Memory B cell (primary cell): ENCODE measurements at regions not wholly inside any gene's neighbourhood (a gene's known extent, or its start where the extent isn't known, plus 50 kb on each side); places are given as distances from the start of the nearest gene placed in this dataset.

Source experiments
- ATAC-seq: fragments of 150-1000 bp; cut with Tn5 transposase; 2 replicates; pipeline ENCODE4 v1.10.0; 2021; ENCODE audit warnings: low read depth, mild to moderate bottlenecking, moderate library complexity
- DNase-seq, 2 donors: peaks; one replicate each; pipeline ENCODE4 v3.0.0; 2022; ENCODE audit warnings: low spot score in 2 of 2
- H3K27ac Mint-ChIP-seq: one replicate; pipeline ENCODE4 v1.8.0; 2022; ENCODE audit warnings: mild to moderate bottlenecking, moderate library complexity, mixed read lengths
- H3K27me3 Mint-ChIP-seq: one replicate; pipeline ENCODE4 v1.8.0; 2022; ENCODE audit warnings: mixed read lengths
- H3K36me3 Mint-ChIP-seq: one replicate; pipeline ENCODE4 v1.8.0; 2022; ENCODE audit warnings: mild to moderate bottlenecking, mixed read lengths
- H3K4me1 Mint-ChIP-seq: one replicate; pipeline ENCODE4 v1.8.0; 2022; ENCODE audit warnings: mixed read lengths
- H3K4me3 Mint-ChIP-seq: one replicate; pipeline ENCODE4 v1.8.0; 2022; ENCODE audit warnings: mild to moderate bottlenecking, moderate library complexity, mixed read lengths
- H3K9me3 Mint-ChIP-seq: one replicate; pipeline ENCODE4 v1.8.0; 2022; ENCODE audit warnings: mixed read lengths

DNA sequence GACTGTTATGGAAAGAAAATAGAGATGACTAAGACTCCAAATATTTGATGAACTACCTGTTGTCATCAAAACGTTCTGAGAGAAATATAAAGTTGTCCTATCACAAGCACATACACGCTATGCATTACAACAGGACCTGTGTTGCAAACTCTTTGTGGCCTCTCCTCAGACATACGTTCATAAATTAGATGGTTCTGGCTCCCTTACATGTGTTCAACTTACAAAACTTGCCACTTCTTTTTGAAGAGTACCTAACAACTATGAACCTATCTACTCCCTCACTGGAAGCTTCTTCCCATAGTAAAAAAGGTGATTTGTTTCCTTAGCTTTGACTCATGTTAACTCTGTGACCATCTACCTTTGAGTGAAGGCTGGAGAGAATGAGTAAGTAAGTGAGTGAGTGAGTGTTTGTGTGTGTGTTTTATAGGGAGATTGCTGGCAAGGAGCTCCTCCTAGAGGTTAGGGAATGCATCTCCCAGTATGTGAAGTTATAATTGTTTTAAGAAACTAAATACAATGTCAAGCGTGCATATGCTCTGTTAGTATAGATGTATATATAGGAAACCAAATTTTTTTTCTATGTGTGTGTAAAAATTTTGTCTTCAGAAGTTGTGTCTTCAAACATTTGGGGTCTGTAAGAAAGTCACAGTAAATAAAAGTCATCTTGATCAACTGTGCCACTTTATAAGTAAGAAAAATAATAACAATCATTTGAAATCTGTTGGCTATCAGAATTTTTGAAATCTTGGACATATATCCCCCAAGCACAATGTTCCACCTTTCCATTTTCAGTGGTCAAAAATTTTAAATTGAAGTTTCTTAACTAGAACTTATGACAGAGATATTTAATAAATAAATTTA is 1211.1 kb upstream of the GJE1 start:
- no peaks in the 10 kb centered on the region for H3K27me3 Mint-ChIP-seq
- H3K9me3 Mint-ChIP-seq = no peaks in the 10 kb centered on the region
- DNase-seq (no peak), ATAC-seq (no peak)
- H3K27ac Mint-ChIP-seq = no peak overlapping the region
- no peak overlapping the region for H3K4me3 Mint-ChIP-seq
- no peaks in the 10 kb centered on the region for H3K4me1 Mint-ChIP-seq
- no peaks in the 10 kb centered on the region for H3K36me3 Mint-ChIP-seq

- H3K36me3 Mint-ChIP-seq = no peaks in the 10 kb centered on the region
- no peak for DNase-seq
- ATAC-seq = no peak
- no peak overlapping the region for H3K27ac Mint-ChIP-seq
- H3K4me3 Mint-ChIP-seq = no peak overlapping the region
- H3K4me1 Mint-ChIP-seq = no peaks in the 10 kb centered on the region
- no peaks in the 10 kb centered on the region for H3K27me3 Mint-ChIP-seq
- no peaks in the 10 kb centered on the region for H3K9me3 Mint-ChIP-seq
These were observed 1214.8 kb upstream of the GJE1 start for GRCh38 chr6:140917911-140918310.

DNA sequence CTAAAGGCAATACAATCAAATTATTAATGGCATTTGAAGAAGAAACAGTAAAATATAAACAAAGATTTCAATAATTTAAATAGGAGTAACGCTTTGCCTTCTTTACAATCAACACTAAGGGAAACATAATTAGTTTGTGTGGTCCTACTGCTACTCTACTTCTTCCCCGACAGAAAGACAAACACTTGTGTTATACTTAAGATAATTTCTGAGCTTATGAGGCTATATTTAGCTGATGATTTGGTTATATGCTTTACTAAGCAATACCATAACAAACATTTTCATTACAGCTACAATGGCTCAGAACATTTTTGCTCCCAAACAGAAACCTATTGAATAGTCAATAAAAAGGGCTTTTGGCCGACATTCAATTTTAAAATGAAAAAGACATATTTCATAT is 1217.2 kb upstream of the GJE1 start:
- no peaks in the 10 kb centered on the region for H3K36me3 Mint-ChIP-seq
- H3K27ac Mint-ChIP-seq = no peak overlapping the region
- no peaks in the 10 kb centered on the region for H3K4me1 Mint-ChIP-seq
- H3K27me3 Mint-ChIP-seq = no peaks in the 10 kb centered on the region
- H3K9me3 Mint-ChIP-seq = no peaks in the 10 kb centered on the region
- H3K4me3 Mint-ChIP-seq = no peak overlapping the region
- no peak for DNase-seq
- no peak for ATAC-seq

DNA sequence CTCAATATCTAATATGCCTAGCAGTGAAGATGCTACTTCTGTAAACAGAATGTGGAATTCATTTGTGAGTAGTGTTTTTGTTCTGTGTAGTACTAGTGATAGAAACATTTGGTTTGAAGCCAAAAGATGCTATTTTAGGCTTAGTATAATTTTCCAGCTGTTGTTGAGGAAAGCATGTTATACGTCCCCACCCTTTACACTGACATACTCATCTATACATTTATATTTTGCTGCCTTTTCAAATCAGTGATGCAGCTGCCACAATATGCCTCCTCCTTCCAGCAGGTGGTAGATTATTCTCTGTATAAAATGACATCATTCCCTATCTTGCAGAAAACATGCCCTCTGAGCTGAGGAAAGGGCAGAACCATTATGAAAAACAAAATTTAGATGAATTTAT is 1217.6 kb upstream of the GJE1 start:
- Mint-ChIP-seq H3K4me1 (no peaks in the 10 kb centered on the region), H3K27me3 (no peaks in the 10 kb centered on the region), H3K4me3 (no peak overlapping the region), H3K36me3 (no peaks in the 10 kb centered on the region), H3K27ac (no peak overlapping the region), H3K9me3 (no peaks in the 10 kb centered on the region)
- no peak for DNase-seq
- ATAC-seq = no peak

DNA sequence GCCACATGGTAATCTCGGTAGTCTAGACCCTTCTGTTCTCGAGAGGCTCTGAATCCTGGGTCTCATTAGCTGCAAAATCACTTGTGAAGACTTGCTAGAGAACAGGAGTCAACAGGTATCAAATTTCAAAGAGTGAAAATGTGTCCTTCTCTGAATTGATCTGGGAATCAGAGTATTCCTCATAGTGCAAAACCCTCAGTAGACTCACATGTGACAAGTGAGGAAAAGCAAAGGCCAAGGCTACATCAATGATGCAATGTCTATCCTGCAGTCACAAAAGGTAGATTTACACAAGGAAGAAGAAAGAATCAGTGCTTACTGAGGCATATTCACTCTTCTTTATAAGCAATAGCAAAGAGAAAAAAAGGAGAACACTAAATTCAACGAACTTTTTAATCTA is 1220.0 kb upstream of the GJE1 start:
- no peak for ATAC-seq
- Mint-ChIP-seq H3K4me3 (no peak overlapping the region), H3K9me3 (no peaks in the 10 kb centered on the region), H3K27me3 (no peaks in the 10 kb centered on the region), H3K4me1 (no peaks in the 10 kb centered on the region), H3K27ac (no peak overlapping the region), H3K36me3 (no peaks in the 10 kb centered on the region)
- no peak for DNase-seq

DNA sequence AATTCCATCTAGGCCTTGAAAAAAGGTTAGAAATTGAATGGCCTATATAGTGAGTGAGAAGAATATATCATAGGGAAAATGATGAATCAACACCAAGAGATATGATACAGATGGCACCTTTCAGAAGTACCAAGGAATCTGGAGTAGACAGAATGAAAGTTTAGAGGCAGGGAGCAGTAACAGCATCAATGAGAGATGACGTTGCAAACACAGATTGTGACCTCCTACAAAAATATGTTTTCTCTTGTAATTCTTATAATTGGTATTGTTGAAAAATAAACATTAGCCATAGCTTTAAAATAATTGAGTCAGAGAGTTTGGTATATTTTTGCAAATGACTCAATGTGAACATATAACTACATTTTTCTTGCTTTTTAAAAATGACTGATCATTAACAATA is 1223.1 kb upstream of the GJE1 start:
- Mint-ChIP-seq H3K4me1 (no peaks in the 10 kb centered on the region), H3K27ac (no peak overlapping the region), H3K36me3 (no peaks in the 10 kb centered on the region), H3K4me3 (no peak overlapping the region), H3K9me3 (no peaks in the 10 kb centered on the region), H3K27me3 (no peaks in the 10 kb centered on the region)
- ATAC-seq = no peak
- no peak for DNase-seq

DNA sequence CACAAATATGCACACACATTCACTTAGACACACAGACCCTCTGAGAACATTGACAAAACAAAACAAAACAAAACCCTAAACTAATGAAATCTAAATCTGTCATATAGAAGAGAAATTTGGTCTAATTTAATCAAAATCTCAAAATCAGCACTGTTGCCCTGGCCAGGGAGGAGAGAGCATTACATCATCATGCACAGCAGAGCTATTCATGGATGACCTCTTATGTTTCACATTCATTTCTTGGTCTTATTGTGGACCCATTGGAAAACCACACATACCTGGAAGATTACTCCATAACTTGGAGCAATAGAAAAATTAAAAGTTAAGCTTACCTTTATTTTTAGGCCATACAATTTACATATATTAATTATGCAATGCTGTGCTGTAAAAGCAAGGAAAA is 1223.6 kb upstream of the GJE1 start:
- Mint-ChIP-seq H3K4me1 (no peaks in the 10 kb centered on the region), H3K4me3 (no peak overlapping the region), H3K36me3 (no peaks in the 10 kb centered on the region), H3K27ac (no peak overlapping the region), H3K27me3 (no peaks in the 10 kb centered on the region), H3K9me3 (no peaks in the 10 kb centered on the region)
- no peak for ATAC-seq
- DNase-seq = no peak

DNA sequence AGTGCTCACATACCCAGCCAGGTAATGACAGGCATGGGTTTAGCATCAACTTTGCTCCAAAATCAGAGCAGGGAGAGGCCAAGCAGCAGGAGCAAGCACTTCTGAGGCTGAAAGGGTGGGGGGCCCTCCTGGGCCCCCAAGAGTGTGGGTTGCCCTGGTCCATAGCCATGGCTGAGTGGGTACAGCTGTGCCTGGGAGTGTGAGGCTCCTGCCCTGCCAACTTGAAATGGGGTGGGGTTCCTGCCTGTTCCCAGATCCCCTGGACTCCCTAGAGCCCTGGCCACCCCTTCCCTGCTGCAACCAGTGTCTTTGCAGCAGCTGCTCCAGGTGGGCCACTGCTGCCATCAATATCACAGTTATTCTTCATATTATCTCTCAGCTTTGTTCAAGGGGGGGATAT is 1224.2 kb upstream of the GJE1 start:
- Mint-ChIP-seq H3K27ac (no peak overlapping the region), H3K36me3 (no peaks in the 10 kb centered on the region), H3K27me3 (no peaks in the 10 kb centered on the region), H3K4me3 (no peak overlapping the region), H3K4me1 (no peaks in the 10 kb centered on the region), H3K9me3 (no peaks in the 10 kb centered on the region)
- DNase-seq (no peak), ATAC-seq (no peak)

DNA sequence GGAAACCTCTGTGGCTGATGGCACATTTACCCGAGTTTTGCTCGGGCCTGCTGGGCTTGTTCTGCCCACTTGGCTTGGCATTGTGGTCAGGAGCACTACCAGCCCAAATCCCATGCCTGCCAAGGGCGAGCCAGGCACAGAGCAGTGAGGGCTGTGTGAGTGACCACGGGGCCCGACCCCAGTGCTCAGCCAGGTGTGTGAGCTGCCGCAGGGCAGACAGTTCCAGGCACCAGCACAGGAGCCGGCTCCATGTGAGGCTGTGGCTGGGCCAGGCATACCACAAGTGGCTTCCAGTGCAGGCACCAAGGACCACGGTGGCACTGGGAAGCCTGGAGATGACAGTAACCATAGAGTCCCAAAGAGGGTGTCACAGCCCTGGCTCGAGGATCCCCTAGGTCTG is 1225.5 kb upstream of the GJE1 start:
- Mint-ChIP-seq H3K27ac (no peak overlapping the region), H3K36me3 (no peaks in the 10 kb centered on the region), H3K27me3 (no peaks in the 10 kb centered on the region), H3K9me3 (no peaks in the 10 kb centered on the region), H3K4me3 (no peak overlapping the region), H3K4me1 (no peaks in the 10 kb centered on the region)
- ATAC-seq (no peak), DNase-seq (no peak)

GRCh38 chr6:140905724-140906123 is 1227.0 kb upstream of the GJE1 start:
- peaks cover 5% of the 10 kb centered on the region for H3K9me3 Mint-ChIP-seq
- H3K4me1 Mint-ChIP-seq = no peaks in the 10 kb centered on the region
- H3K27ac Mint-ChIP-seq = no peak overlapping the region
- no peak overlapping the region for H3K4me3 Mint-ChIP-seq
- H3K27me3 Mint-ChIP-seq = no peaks in the 10 kb centered on the region
- no peaks in the 10 kb centered on the region for H3K36me3 Mint-ChIP-seq
- ATAC-seq (no peak), DNase-seq (no peak)

- no peaks in the 10 kb centered on the region for H3K4me1 Mint-ChIP-seq
- H3K9me3 Mint-ChIP-seq = peaks cover 5% of the 10 kb centered on the region
- H3K4me3 Mint-ChIP-seq = no peak overlapping the region
- H3K27me3 Mint-ChIP-seq = no peaks in the 10 kb centered on the region
- DNase-seq (no peak), ATAC-seq (no peak)
- H3K27ac Mint-ChIP-seq = no peak overlapping the region
- H3K36me3 Mint-ChIP-seq = no peaks in the 10 kb centered on the region
These were observed 1227.7 kb upstream of the GJE1 start for GRCh38 chr6:140905050-140905449.

DNA sequence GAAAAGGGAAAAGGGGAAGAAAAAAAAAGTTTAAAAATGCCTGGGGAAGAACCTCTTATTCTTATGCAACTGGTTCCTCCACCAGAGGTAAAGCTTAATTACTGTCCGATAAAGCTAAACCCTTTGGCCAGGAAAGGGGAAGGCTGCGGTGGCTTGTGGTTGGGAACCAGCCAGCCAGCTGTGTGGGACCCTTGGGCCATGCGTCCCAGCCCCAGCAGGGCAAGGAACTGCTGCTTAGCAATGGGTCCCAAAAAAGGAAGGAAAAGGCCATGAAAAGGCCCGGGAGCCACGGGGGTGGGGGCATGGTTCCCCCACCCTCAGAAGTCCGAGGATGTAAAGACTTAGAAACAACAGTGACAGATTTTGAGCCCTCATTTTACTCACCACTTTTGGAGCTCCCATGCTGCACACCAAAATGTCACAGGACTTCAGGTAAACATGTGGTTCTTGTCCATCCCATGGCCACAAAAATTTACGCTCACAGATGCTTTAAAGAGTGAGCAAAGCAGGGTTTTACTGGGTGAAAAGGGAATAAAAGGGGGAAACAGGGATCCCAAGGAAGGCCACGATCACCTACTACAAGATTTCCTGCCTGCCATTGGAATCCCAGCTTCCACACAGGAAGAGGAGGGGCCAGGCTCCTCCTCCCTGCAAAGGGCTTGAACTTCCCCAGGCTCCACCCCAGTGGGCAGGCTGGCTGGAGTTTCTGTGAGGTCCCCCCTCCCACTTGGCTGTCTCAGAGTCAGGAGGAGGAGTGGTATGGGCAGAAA is 1234.7 kb upstream of the GJE1 start:
- ATAC-seq = no peak
- Mint-ChIP-seq H3K9me3 (peaks cover 7% of the 10 kb centered on the region), H3K4me1 (no peaks in the 10 kb centered on the region), H3K27ac (no peak overlapping the region), H3K27me3 (no peaks in the 10 kb centered on the region), H3K4me3 (no peak overlapping the region), H3K36me3 (no peaks in the 10 kb centered on the region)
- no peak for DNase-seq

DNA sequence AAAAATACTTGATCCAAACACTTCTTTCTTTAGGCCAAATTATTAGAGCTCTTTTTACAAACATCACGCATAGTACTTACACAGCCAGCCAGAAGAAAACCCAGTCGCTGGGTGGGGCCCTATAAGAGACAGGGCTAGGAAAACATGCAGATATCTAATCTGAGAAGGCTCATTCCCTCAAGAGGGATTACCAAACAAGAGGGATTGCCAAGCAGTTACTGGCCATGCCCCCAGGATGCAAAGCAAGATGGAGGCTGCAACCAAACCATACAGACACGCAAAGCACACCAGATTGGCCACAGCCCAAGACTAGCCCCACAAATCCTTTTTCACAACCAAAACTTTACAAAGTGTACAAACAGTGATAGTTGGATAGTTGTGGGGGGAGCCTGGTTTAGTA is 1235.4 kb upstream of the GJE1 start:
- Mint-ChIP-seq H3K9me3 (peaks cover 7% of the 10 kb centered on the region), H3K27ac (no peak overlapping the region), H3K4me1 (no peaks in the 10 kb centered on the region), H3K36me3 (no peaks in the 10 kb centered on the region), H3K27me3 (no peaks in the 10 kb centered on the region), H3K4me3 (no peak overlapping the region)
- DNase-seq (no peak), ATAC-seq (no peak)

GRCh38 chr6:140893432-140893831 is 1239.3 kb upstream of the GJE1 start:
- no peak for ATAC-seq
- H3K27ac Mint-ChIP-seq = no peak overlapping the region
- peaks cover 3% of the 10 kb centered on the region for H3K9me3 Mint-ChIP-seq
- no peak for DNase-seq
- H3K4me3 Mint-ChIP-seq = no peak overlapping the region
- H3K36me3 Mint-ChIP-seq = no peaks in the 10 kb centered on the region
- no peaks in the 10 kb centered on the region for H3K4me1 Mint-ChIP-seq
- no peaks in the 10 kb centered on the region for H3K27me3 Mint-ChIP-seq

- ATAC-seq (no peak), DNase-seq (no peak)
- Mint-ChIP-seq H3K9me3 (peaks cover 2% of the 10 kb centered on the region), H3K27ac (no peak overlapping the region), H3K4me3 (no peak overlapping the region), H3K36me3 (no peaks in the 10 kb centered on the region), H3K4me1 (no peaks in the 10 kb centered on the region), H3K27me3 (no peaks in the 10 kb centered on the region)
These were observed 1252.8 kb upstream of the GJE1 start for GRCh38 chr6:140879946-140880345.
